ENCODE measurements at regions not wholly inside any gene's neighbourhood (a gene's known extent, or its start where the extent isn't known, plus 50 kb on each side); places are given as distances from the start of the nearest gene placed in this dataset.
A peak's percentile ranks its signal among the peaks of the same experiment; 100 is the strongest.

GRCh38 chr3:106397006-106397405 is 528.2 kb upstream of the CBLB start:
- no peaks in the 10 kb centered on the region for H3K4me1 Mint-ChIP-seq (ENCODE audit: low read depth)
- no peaks in the 10 kb centered on the region for H3K9me3 Mint-ChIP-seq
- no peak overlapping the region for H3K4me3 Mint-ChIP-seq
- H3K27me3 Mint-ChIP-seq (ENCODE audit: low read depth) = no peaks in the 10 kb centered on the region
- no peak overlapping the region for H3K27ac Mint-ChIP-seq
- DNase-seq = no peak
- CTCF ChIA-PET = no interaction called here
- no peaks in the 10 kb centered on the region for H3K36me3 Mint-ChIP-seq (ENCODE audit: low read depth)
- intact Hi-C loops (cut with micrococcal nuclease) = no loop called here

DNA sequence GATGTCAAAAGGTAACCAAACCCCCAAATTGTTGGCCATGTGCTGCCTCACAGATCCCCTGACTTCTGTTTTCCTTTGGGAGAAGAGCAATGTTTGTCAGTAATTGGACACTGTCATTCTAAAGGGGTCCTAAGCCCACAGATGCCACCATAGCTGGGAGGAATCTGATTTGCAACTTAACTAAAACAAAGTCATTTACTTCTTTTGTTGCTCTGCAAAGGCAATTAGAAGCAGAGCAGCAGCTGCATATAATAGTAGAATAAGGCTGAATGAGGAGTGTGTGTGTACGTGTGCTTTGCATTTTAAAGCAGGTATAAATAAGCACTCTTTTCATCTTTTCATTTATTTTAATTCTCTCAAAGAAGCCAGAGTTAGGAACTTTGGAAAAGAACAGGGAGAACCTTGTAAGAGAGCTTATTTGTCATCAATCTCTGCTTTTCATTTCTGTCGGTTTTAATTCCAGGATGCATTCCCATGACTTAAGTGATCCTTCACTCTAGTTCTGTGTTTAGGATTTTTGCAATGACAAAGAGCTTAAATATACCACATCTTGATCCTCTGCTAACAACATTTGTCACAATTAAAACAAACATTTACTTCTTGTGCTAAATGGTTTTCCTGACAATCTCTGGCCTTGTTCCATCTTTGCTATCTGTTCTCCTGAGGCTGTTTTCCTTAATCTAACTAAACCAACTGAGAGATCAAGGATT is 530.2 kb upstream of the CBLB start:
- Mint-ChIP-seq H3K27me3 (ENCODE audit: low read depth) (no peaks in the 10 kb centered on the region), H3K36me3 (ENCODE audit: low read depth) (no peaks in the 10 kb centered on the region), H3K9me3 (no peaks in the 10 kb centered on the region), H3K4me3 (no peak overlapping the region), H3K4me1 (ENCODE audit: low read depth) (no peaks in the 10 kb centered on the region), H3K27ac (no peak overlapping the region)
- intact Hi-C loops (cut with micrococcal nuclease) = no loop called here
- CTCF ChIA-PET = no interaction called here
- no peak for DNase-seq

DNA sequence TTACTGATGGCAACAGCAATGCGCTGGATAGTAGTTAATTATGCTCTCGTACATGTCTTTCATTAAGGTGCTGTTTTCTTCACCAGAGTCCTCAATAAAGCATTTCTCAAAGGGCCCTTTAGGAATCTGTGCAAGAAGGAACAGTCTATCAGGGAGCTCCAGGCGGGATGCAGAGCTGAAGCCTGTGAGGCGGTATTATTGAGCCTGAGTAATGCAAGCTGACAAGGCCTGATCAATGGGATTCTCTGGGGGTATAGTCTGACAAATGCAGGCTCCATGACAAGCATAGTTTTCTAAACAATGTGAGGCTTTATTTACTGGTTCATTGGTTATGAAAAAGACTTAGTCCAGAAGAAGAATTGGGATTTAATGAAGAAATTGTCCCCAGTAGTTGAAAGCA is 530.9 kb upstream of the CBLB start:
- H3K4me1 Mint-ChIP-seq (ENCODE audit: low read depth) = no peaks in the 10 kb centered on the region
- CTCF ChIA-PET = no interaction called here

DNA sequence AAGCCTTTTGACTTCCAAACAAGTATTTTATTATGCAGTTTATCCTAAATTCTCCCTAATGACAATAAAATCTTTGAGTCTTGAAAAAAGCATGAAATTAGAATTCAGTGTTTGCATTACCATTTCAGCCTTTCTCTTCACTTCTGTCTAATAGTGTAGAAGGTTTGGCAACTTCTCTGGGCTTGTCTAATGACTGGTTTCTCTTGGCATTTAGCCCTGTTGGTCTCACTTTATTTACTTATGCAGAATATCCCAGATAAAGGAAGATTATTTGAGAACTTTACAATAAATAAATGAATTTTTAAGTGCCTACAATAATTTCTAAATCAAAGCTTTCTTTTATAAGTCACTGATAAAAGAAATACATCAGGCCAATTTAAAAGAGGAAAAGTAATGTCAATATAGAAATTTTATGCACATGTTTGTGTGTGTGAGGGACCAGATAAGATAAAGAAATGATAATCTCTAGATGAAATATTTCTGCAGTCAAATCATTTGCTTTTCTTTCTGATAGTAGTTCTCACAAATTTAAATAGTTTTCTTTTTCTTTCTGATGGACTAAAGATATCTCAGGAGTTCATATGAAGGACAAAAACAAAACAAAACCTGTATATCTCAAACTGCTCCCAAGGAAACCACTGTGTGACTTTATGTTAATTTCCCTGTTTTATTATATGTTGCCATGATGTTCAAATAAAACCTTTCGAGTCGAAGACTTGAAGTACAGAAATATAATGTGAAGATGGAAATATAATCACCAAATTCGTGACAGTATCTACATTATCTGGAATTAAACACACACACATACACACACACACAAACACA is 533.1 kb upstream of the CBLB start:
- H3K27me3 Mint-ChIP-seq (ENCODE audit: low read depth) = no peaks in the 10 kb centered on the region
- CTCF ChIA-PET = no interaction called here
- H3K9me3 Mint-ChIP-seq = no peaks in the 10 kb centered on the region
- no peaks in the 10 kb centered on the region for H3K36me3 Mint-ChIP-seq (ENCODE audit: low read depth)
- H3K4me1 Mint-ChIP-seq (ENCODE audit: low read depth) = no peaks in the 10 kb centered on the region
- H3K4me3 Mint-ChIP-seq = no peak overlapping the region
- no peak overlapping the region for H3K27ac Mint-ChIP-seq
- no peak for DNase-seq
- intact Hi-C loops (cut with micrococcal nuclease) = loop anchor here (5.0 kb wide), 1 partner anchor 45 kb away; no protein-coding TSS in a partner anchor

More for the DNA sequence above, 530.9 kb upstream of the CBLB start:
- H3K9me3 Mint-ChIP-seq = no peaks in the 10 kb centered on the region
- H3K36me3 Mint-ChIP-seq (ENCODE audit: low read depth) = no peaks in the 10 kb centered on the region
- H3K27ac Mint-ChIP-seq = no peak overlapping the region
- intact Hi-C loops (cut with micrococcal nuclease) = loop anchor here (5.0 kb wide), 1 partner anchor 42 kb away; no protein-coding TSS in a partner anchor
- no peaks in the 10 kb centered on the region for H3K27me3 Mint-ChIP-seq (ENCODE audit: low read depth)
- H3K4me3 Mint-ChIP-seq = no peak overlapping the region
- DNase-seq = no peak

- no peak overlapping the region for H3K4me3 Mint-ChIP-seq
- CTCF ChIA-PET = interaction anchor here (0.5 kb wide), 1 partner anchor 13 kb away, joined by 4 read pairs; no protein-coding TSS in a partner anchor
- intact Hi-C loops (cut with micrococcal nuclease) = loop anchor here (5.0 kb wide), 1 partner anchor 46 kb away; no protein-coding TSS in a partner anchor
- H3K4me1 Mint-ChIP-seq (ENCODE audit: low read depth) = peaks cover 3% of the 10 kb centered on the region
- no peak overlapping the region for H3K27ac Mint-ChIP-seq
- no peaks in the 10 kb centered on the region for H3K27me3 Mint-ChIP-seq (ENCODE audit: low read depth)
- H3K9me3 Mint-ChIP-seq = no peaks in the 10 kb centered on the region
- no peaks in the 10 kb centered on the region for H3K36me3 Mint-ChIP-seq (ENCODE audit: low read depth)
- no peak for DNase-seq
Measured at GRCh38 chr3:106403371-106404145, 534.7 kb upstream of the CBLB start.

DNA sequence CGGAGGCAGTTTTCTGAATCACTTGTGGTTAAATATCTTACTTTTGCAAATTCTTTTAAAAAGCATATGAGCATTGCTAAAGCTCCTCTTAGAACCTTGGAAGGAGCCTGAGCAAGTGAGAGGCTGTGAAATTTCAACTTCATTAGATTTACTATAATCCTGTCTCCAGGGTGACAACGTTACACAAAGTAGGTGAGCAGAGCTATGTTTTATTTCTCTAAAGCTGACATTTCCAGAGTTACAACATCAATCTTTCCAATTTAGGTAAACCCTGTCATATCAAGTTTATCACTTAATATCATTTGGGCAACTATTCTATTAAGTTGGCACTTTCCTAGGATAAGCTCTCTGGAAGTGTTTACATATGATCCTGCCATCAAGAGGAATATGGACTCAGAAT is 544.9 kb upstream of the CBLB start:
- no peaks in the 10 kb centered on the region for H3K36me3 Mint-ChIP-seq (ENCODE audit: low read depth)
- intact Hi-C loops (cut with micrococcal nuclease) = no loop called here
- CTCF ChIA-PET = interaction anchor here (0.7 kb wide), 1 partner anchor 795 kb away, joined by 3 read pairs; no protein-coding TSS in a partner anchor
- DNase-seq = no peak
- H3K9me3 Mint-ChIP-seq = peaks cover 5% of the 10 kb centered on the region
- no peak overlapping the region for H3K4me3 Mint-ChIP-seq
- peaks cover 2% of the 10 kb centered on the region for H3K4me1 Mint-ChIP-seq (ENCODE audit: low read depth)
- H3K27me3 Mint-ChIP-seq (ENCODE audit: low read depth) = no peaks in the 10 kb centered on the region
- H3K27ac Mint-ChIP-seq = no peak overlapping the region

GRCh38 chr3:106420628-106421027 is 551.8 kb upstream of the CBLB start:
- Mint-ChIP-seq H3K4me1 (ENCODE audit: low read depth) (peaks cover 26% of the 10 kb centered on the region), H3K9me3 (peaks cover 3% of the 10 kb centered on the region), H3K36me3 (ENCODE audit: low read depth) (peaks cover 5% of the 10 kb centered on the region), H3K27me3 (ENCODE audit: low read depth) (peaks cover 2% of the 10 kb centered on the region), H3K27ac (no peak overlapping the region), H3K4me3 (no peak overlapping the region)
- intact Hi-C loops (cut with micrococcal nuclease) = loop anchor here (5.0 to 10.0 kb wide), 2 partner anchors 188 to 646 kb away; no protein-coding TSS in a partner anchor
- CTCF ChIA-PET = interaction anchor here (0.6 kb wide), 2 partner anchors 274 to 713 kb away, joined by 3 to 4 read pairs; no protein-coding TSS in a partner anchor
- DNase-seq = no peak

DNA sequence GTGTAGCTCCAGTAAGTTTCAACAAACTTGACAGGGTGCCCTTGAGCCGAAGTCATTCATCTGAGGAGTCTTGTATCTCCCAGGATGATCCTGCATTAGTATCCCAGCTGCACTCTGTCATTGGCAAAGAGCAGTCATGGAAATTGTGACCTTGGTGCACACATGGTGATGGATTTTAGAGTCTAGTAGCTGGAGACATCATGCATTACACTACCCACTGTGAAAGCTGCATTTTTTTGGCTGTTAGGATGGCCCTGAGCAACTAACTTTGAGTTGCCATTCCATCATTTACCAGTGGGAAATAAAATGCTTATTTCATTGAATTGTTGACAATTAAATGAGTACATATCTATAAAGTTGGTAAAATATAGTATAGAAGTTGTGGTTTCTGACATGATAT is 552.6 kb upstream of the CBLB start:
- no peak for DNase-seq
- CTCF ChIA-PET = interaction anchor here (0.5 to 0.7 kb wide), 2 partner anchors 88 to 197 kb away, joined by 3 read pairs; no protein-coding TSS in a partner anchor
- intact Hi-C loops (cut with micrococcal nuclease) = loop anchor here (5.0 to 10.0 kb wide), 2 partner anchors 189 to 647 kb away; no protein-coding TSS in a partner anchor
- H3K4me3 Mint-ChIP-seq = no peak overlapping the region
- H3K4me1 Mint-ChIP-seq (ENCODE audit: low read depth) = peaks cover 33% of the 10 kb centered on the region
- H3K27me3 Mint-ChIP-seq (ENCODE audit: low read depth) = peaks cover 2% of the 10 kb centered on the region
- H3K36me3 Mint-ChIP-seq (ENCODE audit: low read depth) = peaks cover 5% of the 10 kb centered on the region
- H3K27ac Mint-ChIP-seq = no peak overlapping the region
- peaks cover 3% of the 10 kb centered on the region for H3K9me3 Mint-ChIP-seq

DNA sequence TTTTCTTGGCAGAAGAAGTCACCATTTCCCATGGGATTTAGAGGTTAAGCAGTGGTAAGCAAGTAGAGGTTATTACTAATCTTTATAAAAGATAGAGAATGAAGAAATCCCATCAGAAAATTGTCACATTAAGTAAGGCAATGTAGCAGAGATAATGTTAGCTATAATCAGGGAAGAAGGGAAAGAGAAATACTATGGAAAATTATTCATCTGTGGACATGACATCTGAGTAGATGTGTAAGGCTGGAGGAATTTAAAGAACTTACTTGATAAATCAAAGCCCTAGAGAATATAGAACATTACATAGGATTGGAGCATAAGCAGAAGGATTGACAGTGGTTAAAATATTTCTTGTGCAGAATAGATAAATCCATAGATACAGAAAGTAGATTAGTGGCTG is 553.1 kb upstream of the CBLB start:
- no peak overlapping the region for H3K4me3 Mint-ChIP-seq
- no peak for DNase-seq
- peaks cover 33% of the 10 kb centered on the region for H3K4me1 Mint-ChIP-seq (ENCODE audit: low read depth)
- CTCF ChIA-PET = interaction anchor here (0.5 to 0.7 kb wide), 2 partner anchors 88 to 196 kb away, joined by 3 read pairs; no protein-coding TSS in a partner anchor
- intact Hi-C loops (cut with micrococcal nuclease) = loop anchor here (2.0 to 10.0 kb wide), 3 partner anchors 190 to 647 kb away; no protein-coding TSS in a partner anchor
- H3K27me3 Mint-ChIP-seq (ENCODE audit: low read depth) = peaks cover 2% of the 10 kb centered on the region
- peaks cover 5% of the 10 kb centered on the region for H3K36me3 Mint-ChIP-seq (ENCODE audit: low read depth)
- peaks cover 3% of the 10 kb centered on the region for H3K9me3 Mint-ChIP-seq
- H3K27ac Mint-ChIP-seq = no peak overlapping the region

DNA sequence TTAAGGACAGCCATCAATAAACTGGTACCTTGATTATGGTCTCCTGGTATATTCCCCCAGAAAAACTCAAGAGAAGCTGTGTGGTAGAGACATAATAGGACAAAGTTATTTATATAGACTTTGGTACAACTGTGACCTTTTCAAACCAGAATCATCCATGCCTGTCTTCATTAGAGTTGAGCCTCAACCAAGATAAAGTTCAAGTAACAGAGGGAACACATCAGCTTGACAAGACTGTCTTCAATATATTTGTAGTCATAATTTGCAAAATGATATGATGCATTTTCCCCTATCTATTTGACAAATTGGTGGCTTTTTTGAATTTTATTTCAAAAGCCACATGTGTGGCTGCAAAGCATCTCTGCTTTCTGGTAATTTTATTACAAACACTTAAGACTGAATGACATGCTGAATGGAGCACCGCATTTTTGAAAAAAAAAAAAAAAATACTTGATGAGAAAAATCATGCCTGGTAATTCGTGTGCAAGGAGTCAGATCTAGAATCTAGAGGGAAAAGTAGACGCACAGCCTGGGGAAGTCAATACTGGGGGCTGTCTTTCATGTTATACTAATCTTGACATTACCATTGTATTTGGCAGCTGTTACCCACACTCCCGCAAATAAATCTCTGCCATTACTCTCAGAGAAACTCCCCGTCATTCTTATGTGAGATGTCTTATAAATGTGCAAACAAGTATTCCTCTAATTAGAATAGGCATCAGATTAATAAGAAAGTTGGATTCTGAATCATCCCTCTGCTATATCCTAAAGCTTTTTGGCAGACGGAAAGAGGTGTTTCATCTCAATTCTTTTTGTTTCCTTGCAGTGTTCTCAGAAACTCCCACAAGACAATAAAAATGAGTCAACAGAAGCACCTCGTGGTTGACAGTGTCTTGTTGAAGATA is 554.8 kb upstream of the CBLB start:
- intact Hi-C loops (cut with micrococcal nuclease) = loop anchor here (1.0 to 10.0 kb wide), 9 partner anchors 51 to 1055 kb away; no protein-coding TSS in a partner anchor
- no peak overlapping the region for H3K4me3 Mint-ChIP-seq

DNA sequence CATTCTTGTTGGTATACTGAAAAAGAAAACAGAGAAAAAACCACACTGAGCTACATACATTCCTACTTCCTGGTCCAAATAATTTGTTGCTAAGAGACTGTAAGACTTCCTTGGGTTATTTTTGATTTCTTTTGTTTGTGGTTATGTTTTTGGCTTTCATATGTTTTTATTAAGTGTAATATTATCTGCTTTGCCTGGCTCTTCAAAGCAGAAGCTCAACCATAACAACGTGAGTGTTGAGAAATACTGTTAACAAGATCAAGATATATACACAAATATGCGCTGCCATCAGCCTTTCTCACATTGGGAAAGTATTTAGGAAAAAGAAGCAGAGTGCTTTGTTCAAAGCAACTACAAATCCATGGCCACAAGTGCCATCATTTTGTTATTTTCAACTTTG is 556.2 kb upstream of the CBLB start:
- Mint-ChIP-seq H3K36me3 (ENCODE audit: low read depth) (peaks cover 8% of the 10 kb centered on the region), H3K27ac (peak overlapping the region; percentile 20), H3K27me3 (ENCODE audit: low read depth) (peaks cover 2% of the 10 kb centered on the region), H3K4me3 (no peak overlapping the region), H3K9me3 (peaks cover 3% of the 10 kb centered on the region), H3K4me1 (ENCODE audit: low read depth) (peaks cover 53% of the 10 kb centered on the region)
- CTCF ChIA-PET = no interaction called here
- DNase-seq = no peak
- intact Hi-C loops (cut with micrococcal nuclease) = loop anchor here (2.0 to 10.0 kb wide), 2 partner anchors 558 to 650 kb away; no protein-coding TSS in a partner anchor

More for the DNA sequence above, 554.8 kb upstream of the CBLB start:
- CTCF ChIA-PET = interaction anchor here (0.7 to 1.0 kb wide), 2 partner anchors 10 to 87 kb away, joined by 3 to 7 read pairs; no protein-coding TSS in a partner anchor
- Mint-ChIP-seq H3K9me3 (peaks cover 3% of the 10 kb centered on the region), H3K36me3 (ENCODE audit: low read depth) (peaks cover 8% of the 10 kb centered on the region), H3K4me1 (ENCODE audit: low read depth) (peaks cover 46% of the 10 kb centered on the region), H3K27me3 (ENCODE audit: low read depth) (peaks cover 2% of the 10 kb centered on the region), H3K27ac (peak overlapping the region; percentile 80)
- peak; percentile 55 for DNase-seq
